ENCODE measurements at regions not wholly inside any gene's neighbourhood (a gene's known extent, or its start where the extent isn't known, plus 50 kb on each side); places are given as distances from the start of the nearest gene placed in this dataset.

DNA sequence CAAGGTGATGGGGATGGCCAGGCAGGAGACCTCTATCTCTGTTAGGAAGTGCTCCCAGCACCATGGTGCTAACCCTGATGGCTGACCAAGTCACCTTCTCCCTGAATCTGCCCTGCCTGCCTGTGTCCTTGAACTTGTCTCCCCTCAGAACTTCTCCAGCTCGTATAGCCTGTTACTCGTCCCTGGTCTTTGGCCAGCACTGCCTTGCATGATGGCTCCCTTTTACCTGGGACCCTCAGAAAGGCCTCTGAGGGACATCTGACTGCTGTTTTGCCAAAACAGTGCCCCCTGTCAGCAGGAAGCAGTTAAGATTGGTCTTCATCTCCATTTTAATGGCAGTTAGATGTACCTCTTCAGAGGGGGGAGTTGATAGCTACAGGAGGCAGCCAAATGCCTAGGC is 148.3 kb downstream of the RHOU start:
- TF ChIP-seq, protein P1, sequence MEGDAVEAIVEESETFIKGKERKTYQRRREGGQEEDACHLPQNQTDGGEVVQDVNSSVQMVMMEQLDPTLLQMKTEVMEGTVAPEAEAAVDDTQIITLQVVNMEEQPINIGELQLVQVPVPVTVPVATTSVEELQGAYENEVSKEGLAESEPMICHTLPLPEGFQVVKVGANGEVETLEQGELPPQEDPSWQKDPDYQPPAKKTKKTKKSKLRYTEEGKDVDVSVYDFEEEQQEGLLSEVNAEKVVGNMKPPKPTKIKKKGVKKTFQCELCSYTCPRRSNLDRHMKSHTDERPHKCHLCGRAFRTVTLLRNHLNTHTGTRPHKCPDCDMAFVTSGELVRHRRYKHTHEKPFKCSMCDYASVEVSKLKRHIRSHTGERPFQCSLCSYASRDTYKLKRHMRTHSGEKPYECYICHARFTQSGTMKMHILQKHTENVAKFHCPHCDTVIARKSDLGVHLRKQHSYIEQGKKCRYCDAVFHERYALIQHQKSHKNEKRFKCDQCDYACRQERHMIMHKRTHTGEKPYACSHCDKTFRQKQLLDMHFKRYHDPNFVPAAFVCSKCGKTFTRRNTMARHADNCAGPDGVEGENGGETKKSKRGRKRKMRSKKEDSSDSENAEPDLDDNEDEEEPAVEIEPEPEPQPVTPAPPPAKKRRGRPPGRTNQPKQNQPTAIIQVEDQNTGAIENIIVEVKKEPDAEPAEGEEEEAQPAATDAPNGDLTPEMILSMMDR (IDR thresholded peaks at IDR 0.05): no peak
- no peak for TF ChIP-seq POLR2A (IDR thresholded peaks at IDR 0.05)
